GM19324 (cell line): ENCODE measurements at regions not wholly inside any gene's neighbourhood (a gene's known extent, or its start where the extent isn't known, plus 50 kb on each side); places are given as distances from the start of the nearest gene placed in this dataset.
A peak's percentile ranks its signal among the peaks of the same experiment; 100 is the strongest.
"Not testable (repeated sequence)": the region's sequence is repeated elsewhere in the genome, so short reads cannot be mapped to it uniquely, and the experiment has no call there.

Source experiments
- ATAC-seq: cut with Tn5 transposase; IDR thresholded peaks from one replicate; pipeline ENCODE4 v1.9.1; 2021; ENCODE audit warnings: mild to moderate bottlenecking, moderate library complexity; ENCODE audit not compliant: unreplicated experiment, low FRiP score

DNA sequence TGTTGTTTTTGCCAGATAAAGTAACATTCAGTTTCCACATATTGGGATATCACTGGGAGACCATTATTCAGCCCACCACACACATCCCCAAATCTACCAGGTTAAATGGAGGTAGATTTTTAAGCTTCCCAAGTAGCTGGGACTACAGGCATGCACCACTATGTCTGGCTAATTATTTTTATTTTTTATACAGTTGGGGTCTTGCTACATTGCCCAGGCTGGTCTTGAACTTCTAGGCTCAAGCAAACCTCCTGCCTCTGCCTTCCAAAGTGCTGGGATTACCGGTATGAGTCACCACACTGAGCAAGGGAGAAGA lies 96.6 kb upstream of the CHD2 start:
- no peak for ATAC-seq

DNA sequence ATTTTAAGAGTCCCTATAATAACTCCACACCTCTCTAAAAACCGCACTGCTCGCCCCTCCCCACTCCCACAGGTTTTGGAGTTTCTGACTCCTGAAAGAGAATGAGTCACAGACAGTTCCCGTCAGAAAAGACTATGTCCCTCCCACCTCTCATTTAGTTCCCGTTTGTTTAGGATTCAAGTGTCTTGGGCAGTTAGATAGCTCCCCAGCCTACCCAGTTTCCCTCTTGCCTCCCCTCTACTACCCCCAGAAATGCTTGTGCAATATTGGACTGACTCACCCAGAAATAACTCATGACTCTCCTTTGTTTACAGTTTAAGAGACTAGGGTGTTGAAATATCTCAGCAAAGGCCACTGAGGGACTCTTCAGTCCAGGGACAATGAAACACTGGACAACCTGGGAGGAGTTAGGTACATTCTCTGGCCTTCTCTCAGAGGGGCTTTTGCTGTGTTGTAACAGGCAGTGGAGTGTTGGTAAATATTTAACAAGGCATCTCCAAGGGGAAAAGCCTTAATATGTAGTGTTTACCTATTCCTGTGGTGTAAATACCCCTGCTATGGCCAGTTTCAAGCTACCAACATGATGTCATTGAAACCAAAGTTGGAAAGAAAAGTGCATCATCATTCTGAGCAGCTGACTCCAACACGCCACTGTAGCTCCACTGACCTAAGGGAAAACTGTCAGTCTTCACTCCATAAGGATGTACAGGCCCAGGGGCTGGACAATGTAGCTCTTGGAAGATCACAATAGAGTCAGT lies 96.1 kb upstream of the CHD2 start:
- ATAC-seq: no peak

DNA sequence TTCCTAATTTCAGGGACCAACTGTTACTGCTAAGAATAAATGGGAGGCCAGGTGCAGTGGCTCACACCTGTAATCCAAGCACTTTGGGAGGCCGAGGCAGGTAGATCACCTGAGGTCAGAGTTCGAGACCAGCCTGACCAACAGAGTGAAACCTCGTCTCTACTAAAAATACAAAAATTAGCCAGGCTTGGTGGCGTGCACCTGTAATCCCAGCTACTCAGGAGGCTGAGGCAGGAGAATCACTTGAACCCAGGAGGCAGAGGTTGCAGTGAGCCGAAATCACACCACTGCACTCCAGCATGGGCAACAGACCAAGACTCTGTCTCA lies 95.6 kb upstream of the CHD2 start:
- not testable (repeated sequence) for ATAC-seq

DNA sequence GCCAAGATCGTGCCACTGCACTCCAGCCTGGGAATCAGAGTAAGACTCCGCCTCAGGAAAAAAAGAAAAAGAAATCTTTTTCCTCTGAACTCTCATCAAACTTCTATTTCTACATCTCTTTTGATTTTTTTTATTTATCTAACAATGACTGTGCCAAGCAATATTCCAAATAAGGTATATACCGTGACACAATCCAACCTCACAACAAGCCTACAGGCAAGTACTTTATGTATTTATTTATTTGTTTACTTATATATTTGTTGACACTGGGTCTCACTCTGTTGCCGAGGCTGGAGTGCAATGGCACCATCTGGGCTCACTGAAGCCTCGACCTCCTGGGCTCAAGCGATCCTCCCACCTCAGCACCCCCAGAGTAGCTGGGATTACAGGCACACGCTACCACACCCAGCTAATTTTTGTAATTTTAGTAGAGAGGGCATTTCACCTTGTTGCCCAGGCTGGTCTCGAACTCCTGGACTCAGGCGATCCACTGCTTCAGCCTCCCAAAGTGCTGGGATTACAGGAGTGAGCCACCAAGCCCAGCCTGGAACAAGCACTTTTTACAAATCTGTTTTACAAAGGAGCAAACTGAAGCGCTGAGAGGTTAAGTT lies 94.9 kb upstream of the CHD2 start:
- no peak for ATAC-seq

DNA sequence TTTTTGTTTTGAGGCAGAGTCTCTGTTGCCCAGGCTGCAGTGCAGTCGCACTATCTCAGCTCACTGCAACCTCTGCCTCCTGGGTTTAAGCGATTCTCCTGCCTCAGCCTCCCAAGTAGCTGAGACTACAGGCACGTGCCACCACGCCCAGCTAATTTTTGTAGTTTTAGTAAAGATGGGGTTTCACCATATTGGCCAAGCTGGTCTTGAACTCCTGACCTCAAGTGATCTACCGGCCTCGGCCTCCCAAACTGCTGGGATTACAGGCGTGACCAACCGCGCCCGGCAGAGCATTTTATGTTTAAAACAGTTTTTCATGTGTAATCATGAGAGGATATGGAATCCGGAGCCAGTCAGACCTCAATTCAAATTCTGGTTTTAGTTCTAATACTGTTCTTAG lies 94.0 kb upstream of the CHD2 start:
- not testable (repeated sequence) for ATAC-seq

DNA sequence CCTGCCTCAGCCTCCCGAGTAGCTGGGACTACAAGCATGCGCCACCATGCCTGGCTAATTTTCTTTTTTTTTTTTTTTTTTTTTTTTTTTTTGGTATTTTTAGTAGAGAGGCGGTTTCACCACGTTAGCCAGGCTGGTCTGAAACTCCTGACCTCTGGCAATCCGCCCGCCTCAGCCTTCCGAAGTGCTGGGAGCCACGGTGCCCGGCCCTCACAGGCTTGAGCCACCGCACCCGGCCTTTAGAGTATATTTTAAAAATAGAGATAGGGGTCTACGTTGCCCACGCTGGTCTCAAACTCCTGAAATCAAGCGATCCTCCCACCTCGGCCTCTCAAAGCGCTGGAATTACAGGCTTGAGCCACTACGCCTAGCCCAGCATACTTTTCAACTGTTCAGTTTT lies 93.4 kb upstream of the CHD2 start:
- no peak for ATAC-seq

DNA sequence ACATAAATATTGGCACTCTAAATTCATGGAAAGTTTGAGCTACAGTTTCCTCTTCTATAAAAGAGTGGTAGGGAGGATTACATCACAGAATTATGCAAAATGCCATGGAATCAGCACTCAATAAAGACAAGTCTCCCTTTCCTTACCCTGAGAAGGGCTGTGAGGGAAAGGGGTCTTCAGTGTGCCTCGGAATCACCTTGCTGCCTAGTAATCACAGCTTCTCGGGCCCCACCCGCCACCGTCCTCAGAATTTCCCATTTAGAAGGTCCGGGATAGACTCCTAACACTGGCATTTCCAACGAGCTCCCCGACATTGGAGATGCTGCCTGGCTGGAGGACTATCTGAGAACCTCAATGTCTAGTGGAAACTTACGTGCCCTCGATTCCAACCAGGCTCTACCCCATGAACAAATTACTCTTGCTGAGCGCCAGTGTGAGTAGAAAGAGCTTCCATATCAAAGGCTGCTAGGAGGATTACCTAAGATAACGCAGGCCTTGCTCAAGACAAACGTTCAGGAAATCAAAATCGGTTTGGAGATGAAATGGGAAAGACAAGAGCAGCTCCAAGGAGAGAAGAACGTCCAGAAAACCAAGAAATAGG lies 92.1 kb upstream of the CHD2 start:
- no peak for ATAC-seq

DNA sequence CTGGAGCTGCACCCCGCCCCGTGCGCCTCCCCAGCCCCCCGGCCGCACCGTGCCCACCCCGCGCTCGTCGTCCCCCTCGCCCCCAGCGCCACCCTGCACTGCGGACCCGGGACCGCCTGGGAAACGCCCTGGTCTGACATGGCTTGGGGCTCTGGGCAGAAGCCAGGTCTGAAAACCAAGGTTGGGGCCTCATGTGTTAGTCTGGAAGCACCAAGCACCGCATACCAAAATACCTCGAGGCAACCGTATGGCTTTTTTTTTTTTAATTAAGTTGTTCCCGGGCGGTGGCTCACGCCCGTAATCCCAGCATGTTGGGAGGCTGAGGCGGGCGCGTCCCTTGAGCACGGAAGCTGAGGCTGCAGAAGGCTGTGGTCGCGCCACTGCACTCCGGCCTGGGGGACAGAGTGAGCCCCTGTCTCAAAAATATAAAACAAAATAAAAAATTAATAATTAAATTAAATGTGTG lies 91.5 kb upstream of the CHD2 start:
- peak; percentile 12 for ATAC-seq

DNA sequence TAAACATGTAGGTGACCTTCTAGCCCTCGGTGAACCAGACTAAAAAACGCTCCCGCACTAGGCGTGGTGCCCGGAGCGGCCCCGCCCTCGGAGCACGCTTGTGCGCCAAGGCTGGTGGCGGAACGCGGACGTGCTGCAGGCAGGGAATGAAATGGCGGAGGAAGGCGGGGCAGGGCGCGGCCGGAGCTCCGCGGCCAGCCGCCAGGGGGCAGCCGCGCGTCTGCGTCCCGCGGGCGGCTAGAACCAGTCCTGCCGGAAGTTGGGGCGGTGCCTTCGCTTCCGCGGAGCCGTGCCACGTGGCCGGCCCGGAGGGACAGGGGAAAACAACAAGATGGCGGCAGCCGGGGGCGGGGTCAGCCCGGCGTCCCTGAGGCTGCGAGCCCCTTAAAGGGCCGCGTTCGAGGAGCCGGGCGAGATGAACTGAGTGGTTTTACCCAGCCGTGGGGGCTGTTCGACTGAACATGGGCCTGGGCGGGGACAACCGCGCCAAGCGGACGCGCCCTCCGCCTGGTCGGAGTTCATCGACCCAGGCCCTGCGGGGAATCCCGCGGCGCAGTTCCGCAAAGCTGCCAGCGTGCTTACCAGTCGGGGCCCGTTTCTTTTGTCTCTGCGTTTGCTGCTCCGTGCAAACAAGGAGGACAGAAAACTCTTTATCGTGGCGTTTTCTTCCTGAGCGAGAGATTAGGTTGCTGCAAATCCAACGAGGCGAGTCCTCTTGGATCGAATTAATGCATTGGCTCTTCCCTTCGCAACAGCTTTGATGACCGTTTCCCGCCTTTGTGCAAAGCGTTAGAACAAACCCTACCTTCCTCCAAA lies 90.9 kb upstream of the CHD2 start:
- peak; percentile 91 for ATAC-seq

DNA sequence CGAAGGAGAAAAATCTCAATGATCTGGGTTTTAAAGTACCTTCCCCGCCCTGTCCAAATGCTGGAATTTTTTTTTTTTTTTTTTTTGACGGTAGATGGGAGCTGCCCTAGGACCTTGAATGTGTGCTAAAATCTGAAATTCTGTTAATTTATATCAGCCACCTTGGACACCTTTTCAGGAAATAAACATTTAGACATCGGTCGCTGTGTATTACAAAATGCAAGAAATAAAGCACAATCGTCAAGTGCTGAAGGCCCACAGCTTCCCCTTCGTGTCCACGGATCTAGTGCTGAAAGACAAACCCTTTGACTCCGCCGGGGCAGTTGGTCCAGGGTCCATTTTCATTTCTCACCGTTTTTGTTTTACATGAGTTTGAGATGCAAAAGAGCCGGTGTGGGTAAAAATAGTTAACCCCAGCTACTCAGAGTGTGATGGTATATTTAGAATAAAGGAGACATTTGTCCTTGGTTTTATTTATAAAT lies 90.2 kb upstream of the CHD2 start:
- ATAC-seq: peak; percentile 23

DNA sequence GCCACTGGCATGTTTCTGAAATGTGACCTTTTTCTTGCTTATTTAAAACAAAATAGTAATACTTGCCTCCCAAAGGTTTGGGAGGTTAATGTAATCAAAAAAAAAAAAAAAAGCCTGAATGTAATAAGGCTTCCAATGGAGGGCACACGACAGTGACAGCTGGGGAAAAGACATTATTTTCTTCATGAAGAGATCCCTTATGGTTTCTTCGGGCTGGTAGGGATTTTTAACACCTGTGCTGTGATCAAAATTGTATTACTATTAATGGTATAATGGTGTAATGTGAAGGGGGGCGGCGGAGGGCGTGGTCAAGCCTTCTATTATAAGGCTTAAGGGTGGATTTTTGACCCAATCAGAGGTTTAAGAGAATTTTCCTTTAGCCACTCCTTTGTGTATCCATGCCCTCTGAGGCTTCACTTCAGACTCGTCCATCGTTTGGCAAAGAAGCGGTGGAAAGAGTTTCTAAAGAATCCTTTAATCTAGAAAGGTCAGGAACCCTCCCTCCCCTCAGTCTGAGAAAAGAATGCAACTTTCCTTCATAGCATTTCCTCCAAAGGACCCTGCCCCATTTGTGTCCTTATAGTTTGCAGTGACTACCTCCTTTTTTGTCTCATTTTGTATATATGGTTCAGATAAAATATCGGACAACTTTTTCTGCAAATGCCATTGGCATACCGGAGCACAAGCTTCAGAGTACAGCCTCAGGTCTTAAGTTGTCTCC lies 89.5 kb upstream of the CHD2 start:
- no peak for ATAC-seq

DNA sequence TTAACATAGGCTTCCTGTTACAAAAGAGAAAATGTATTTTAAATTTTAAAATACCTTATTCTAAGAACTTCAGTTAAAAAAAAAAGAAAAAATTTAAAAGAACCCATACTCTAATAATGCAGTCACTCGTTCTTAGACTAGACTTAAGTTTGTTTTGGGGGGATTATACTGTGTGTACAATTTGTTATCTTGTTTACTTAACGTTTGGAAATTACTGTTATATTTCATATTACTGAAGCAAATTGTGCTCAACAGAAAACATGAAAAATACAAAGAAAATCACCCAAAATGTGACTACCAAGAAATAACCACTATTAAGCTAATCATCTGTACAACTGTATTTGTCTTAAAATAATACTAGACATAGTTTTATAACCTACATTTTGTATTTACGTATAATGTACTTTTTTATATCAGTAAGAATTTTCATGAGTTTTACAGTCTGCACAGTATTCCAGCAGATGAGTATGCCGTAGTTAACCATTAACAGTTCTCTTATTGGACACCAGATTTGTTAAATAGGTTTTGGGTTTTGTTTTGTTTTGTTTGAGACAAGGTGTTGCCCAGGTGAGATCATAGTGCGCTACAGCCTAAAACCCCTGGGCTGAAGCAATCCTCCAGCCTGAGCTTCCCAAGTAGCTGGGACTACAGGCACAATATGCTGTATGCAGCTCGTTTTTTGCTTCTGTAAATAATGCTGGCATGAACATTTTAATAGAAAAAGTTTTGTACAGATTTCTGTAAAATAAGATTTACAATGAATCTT lies 88.8 kb upstream of the CHD2 start:
- ATAC-seq: no peak

DNA sequence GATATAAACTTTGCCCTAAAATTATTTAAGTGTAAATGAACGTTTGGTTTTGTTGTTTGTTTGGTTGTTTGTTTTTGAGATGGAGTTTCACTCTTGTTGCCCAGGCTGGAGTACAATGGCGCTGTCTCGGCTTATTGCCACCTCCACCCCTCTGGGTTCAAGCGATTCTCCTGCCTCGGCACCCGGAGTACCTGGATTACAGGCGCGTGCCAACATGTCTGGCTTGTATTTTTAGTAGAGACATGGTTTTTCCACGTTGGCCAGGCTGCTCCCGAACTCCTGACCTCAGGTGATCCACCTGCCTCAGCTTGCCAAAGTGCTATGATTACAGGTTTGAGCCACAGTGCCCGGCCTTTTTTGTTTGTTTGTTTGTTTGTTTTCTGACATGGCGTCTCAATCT lies 87.9 kb upstream of the CHD2 start:
- no peak for ATAC-seq

DNA sequence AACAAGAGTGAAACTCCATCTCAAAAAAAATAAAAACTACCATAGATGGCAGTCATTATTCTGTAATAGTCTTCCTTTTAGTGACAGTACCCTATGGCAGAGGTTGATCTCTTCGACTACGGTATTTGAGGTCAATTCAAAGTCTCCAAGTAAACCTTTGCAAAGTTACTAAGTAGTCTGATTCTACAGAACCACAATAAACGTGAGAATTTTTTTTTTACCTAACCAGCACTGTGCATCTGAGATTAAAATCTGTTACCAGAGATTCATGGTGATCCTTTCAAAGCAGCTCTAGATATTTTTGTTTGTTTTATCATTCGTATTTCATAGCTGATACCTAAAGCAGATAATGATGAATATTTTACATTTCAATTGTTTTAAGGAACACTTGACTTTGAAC lies 86.6 kb upstream of the CHD2 start:
- ATAC-seq: no peak

DNA sequence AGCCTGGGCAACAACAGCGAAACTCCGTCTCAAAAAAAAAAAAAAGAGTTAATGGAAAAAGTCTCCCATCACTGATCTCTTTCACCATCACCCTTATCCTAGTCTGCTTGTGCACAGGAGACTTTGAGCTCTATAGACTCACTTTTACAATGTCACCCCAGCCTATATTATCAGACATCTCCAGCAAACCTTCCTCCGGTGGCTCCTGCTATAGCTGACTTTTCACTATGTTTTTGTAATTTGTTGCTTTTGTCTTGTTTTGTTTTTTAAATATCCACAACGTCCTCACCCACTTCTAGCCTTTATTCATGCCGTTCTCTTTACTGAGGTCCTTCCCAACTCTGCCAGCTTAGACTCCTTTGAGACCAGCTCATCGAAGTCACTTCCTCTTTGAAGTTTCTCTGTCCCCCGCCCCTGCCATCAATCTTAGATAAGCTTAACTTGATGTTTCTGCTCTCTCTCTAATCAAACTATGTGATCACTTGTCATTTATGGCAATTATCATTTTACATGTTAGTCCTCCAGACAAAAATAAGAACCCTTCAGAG lies 82.7 kb upstream of the CHD2 start:
- ATAC-seq: no peak

DNA sequence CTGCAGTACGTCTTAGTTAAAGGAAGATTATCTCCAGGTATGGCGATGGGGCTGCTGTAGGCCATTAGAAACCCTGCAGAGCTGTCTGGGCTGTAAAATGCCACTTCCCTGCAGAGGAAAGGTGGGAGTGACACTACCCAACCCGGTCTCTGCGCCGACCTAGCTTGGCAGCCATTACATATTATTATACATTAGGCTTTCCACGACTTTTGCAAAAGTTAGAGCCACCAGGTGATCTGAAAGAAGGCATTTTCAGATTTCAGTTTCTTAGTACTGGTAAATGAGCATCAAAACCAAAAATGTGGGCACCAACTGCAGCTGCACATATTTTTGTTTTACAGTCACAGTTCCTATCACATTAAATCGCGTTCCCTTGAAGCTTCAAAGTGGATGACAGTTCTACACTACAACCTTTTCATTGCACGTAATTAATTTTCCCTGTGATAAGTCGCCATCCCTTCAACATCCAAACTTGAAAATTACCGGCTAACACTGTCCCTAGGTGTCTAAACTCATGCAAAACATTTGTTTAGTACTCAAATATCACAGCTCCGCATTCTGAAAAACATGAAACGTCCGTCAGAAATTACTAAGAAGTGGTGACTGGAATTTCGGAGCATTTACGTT lies 81.4 kb upstream of the CHD2 start:
- no peak for ATAC-seq

DNA sequence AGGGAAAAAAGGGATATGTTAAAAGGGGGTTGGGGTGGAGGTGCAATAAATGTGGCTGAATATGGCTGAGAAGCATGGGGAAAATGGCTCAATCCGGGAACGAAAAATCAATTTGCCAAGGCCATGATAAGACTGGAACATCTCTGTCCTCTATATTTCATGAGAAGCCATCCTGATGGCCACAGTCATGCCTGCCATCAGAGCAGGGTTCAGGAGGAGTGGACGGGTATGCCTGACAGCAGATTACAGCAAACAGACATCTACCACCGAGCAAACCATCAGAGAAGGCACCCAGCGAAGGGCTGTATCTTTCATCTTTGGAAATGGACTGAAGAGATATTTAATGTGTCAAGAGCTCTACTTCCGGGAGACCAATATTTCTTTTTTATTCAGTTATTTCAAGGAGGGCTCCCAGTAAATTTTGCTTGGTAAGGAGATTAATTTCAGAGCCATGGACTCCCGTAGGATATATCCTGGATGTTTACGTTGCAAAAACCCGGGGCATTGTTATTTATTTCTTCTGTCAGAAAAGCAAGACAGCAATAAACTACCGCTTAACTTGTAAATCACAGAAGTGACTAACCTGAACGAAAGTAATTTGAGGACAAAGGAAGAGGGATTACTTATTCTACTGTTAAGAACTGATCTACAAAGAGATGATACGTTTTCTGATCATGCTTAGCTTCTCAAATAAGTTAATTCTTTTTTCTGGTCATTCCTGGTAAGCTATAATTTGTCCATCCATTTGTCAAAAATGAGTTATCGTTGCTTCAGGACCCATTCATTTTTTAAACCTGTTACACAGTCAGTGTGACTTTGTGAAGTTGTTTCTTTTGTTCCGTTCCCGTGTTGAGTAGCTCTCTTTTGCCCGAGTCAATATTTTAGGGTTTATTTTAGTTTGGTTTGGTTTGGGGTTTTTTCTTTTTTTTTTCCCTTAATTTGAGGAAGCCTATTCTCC lies 80.6 kb upstream of the CHD2 start:
- no peak for ATAC-seq
